ENCODE measurements at regions not wholly inside any gene's neighbourhood (a gene's known extent, or its start where the extent isn't known, plus 50 kb on each side); places are given as distances from the start of the nearest gene placed in this dataset.
A peak's percentile ranks its signal among the peaks of the same experiment; 100 is the strongest.
"Not testable (repeated sequence)": the region's sequence is repeated elsewhere in the genome, so short reads cannot be mapped to it uniquely, and the experiment has no call there.

GRCh38 chr4:138892483-138893407, 122.8 kb upstream of the NOCT start:
- peak in 1 of 2 experiments; percentile 1 for DNase-seq (ENCODE audit: low read depth in 2 of 2)

- DNase-seq (ENCODE audit: low read depth in 2 of 2) = no peak
Measured at GRCh38 chr4:138891631-138892031, 124.0 kb upstream of the NOCT start.

- DNase-seq (ENCODE audit: low read depth in 2 of 2) = no peak
Measured at GRCh38 chr4:138890891-138891570, 124.5 kb upstream of the NOCT start.

- DNase-seq (ENCODE audit: low read depth in 2 of 2) = no peak
Measured at GRCh38 chr4:138889216-138889615, 126.4 kb upstream of the NOCT start.

- DNase-seq (ENCODE audit: low read depth in 2 of 2) = no peak
Measured at GRCh38 chr4:138887741-138888140, 127.8 kb upstream of the NOCT start.

GRCh38 chr4:138887341-138887740, 128.2 kb upstream of the NOCT start:
- DNase-seq (ENCODE audit: low read depth in 2 of 2) = no peak

- no peak for DNase-seq (ENCODE audit: low read depth in 2 of 2)
Measured at GRCh38 chr4:138879757-138880156, 135.8 kb upstream of the NOCT start.

GRCh38 chr4:138875891-138876608, 139.5 kb upstream of the NOCT start:
- DNase-seq (ENCODE audit: low read depth in 2 of 2) = no peak

GRCh38 chr4:138871555-138871875, 144.1 kb upstream of the NOCT start:
- DNase-seq (ENCODE audit: low read depth in 2 of 2) = no peak

GRCh38 chr4:138870737-138871554, 144.6 kb upstream of the NOCT start:
- peak; percentile 13 to 39 for DNase-seq (ENCODE audit: low read depth in 2 of 2)

GRCh38 chr4:138869631-138870030, 145.9 kb upstream of the NOCT start:
- DNase-seq (ENCODE audit: low read depth in 2 of 2) = no peak

- no peak for DNase-seq (ENCODE audit: low read depth in 2 of 2)
Measured at GRCh38 chr4:138869165-138869564, 146.4 kb upstream of the NOCT start.

GRCh38 chr4:138868562-138868961, 147.0 kb upstream of the NOCT start:
- DNase-seq (ENCODE audit: low read depth in 2 of 2) = no peak

- no peak for DNase-seq (ENCODE audit: low read depth in 2 of 2)
Measured at GRCh38 chr4:138867404-138867803, 148.2 kb upstream of the NOCT start.

GRCh38 chr4:138866314-138866713, 149.3 kb upstream of the NOCT start:
- no peak for DNase-seq (ENCODE audit: low read depth in 2 of 2)

GRCh38 chr4:138865765-138866164, 149.8 kb upstream of the NOCT start:
- no peak for DNase-seq (ENCODE audit: low read depth in 2 of 2)

GRCh38 chr4:138864961-138865720, 150.4 kb upstream of the NOCT start:
- DNase-seq (ENCODE audit: low read depth in 2 of 2) = no peak

GRCh38 chr4:138863160-138863559, 152.4 kb upstream of the NOCT start:
- no peak for DNase-seq (ENCODE audit: low read depth in 2 of 2)

- DNase-seq (ENCODE audit: low read depth in 2 of 2) = no peak
Measured at GRCh38 chr4:138861135-138861534, 154.4 kb upstream of the NOCT start.

GRCh38 chr4:138860357-138860756, 155.2 kb upstream of the NOCT start:
- DNase-seq (ENCODE audit: low read depth in 2 of 2) = not testable (repeated sequence)

GRCh38 chr4:138859254-138859653, 156.3 kb upstream of the NOCT start:
- no peak for DNase-seq (ENCODE audit: low read depth in 2 of 2)
